ENCODE measurements at regions not wholly inside any gene's neighbourhood (a gene's known extent, or its start where the extent isn't known, plus 50 kb on each side); places are given as distances from the start of the nearest gene placed in this dataset.

- H3K79me2 ChIP-seq (replicated peaks; ENCODE audit: insufficient read depth, low read length), result no peaks in the 10 kb centered on the region
- H3K9me3 ChIP-seq (ENCODE audit: low read length), result no peaks in the 10 kb centered on the region
- no peak overlapping the region for H3K4me3 ChIP-seq (ENCODE audit: low read length)
- TF ChIP-seq REST (IDR thresholded peaks at IDR 0.05; ENCODE audit: borderline replicate concordance) (no peak), EZH2 (IDR thresholded peaks at IDR 0.05; ENCODE audit: borderline replicate concordance, insufficient read depth, low read length, poor library complexity, severe bottlenecking) (no peak), TAF1 (IDR thresholded peaks at IDR 0.05; ENCODE audit: low read depth) (no peak), POLR2AphosphoS5 (IDR thresholded peaks at IDR 0.05) (no peak), RAD21 (conservative IDR thresholded peaks at IDR 0.05) (no peak), SMC3 (conservative IDR thresholded peaks at IDR 0.05; ENCODE audit: poor library complexity) (no peak), CTCF (IDR thresholded peaks at IDR 0.05; ENCODE audit: poor library complexity, severe bottlenecking) (no peak), EP300 (conservative IDR thresholded peaks at IDR 0.05; ENCODE audit: poor library complexity, severe bottlenecking) (no peak), MXI1 (conservative IDR thresholded peaks at IDR 0.05; ENCODE audit: poor library complexity, severe bottlenecking) (no peak)
- H3K27ac ChIP-seq (ENCODE audit: low read length), result no peak overlapping the region
- H4K20me1 ChIP-seq (ENCODE audit: insufficient read depth), result no peaks in the 10 kb centered on the region
- no peaks in the 10 kb centered on the region for H3K9me2 ChIP-seq (ENCODE audit: insufficient read depth, low read length)
- H3K9ac ChIP-seq (ENCODE audit: low read length), result no peak overlapping the region
- H3K27me3 ChIP-seq (ENCODE audit: insufficient read depth, low read depth, low read length), result no peaks in the 10 kb centered on the region
- H3K4me2 ChIP-seq (ENCODE audit: low read length), result no peak overlapping the region
- H3F3A ChIP-seq (ENCODE audit: insufficient read depth, low read length, poor library complexity, severe bottlenecking), result no peaks in the 10 kb centered on the region
- H2AFZ ChIP-seq (ENCODE audit: low read depth, low read length), result no peak overlapping the region
- no peaks in the 10 kb centered on the region for H3K36me3 ChIP-seq (ENCODE audit: insufficient read depth, low read length)
Observed at GRCh38 chr10:110401401-110402076, 96.2 kb upstream of the DUSP5 start.

- Histone ChIP-seq H3K9me2 (ENCODE audit: insufficient read depth, low read length) (no peaks in the 10 kb centered on the region), H3K36me3 (ENCODE audit: insufficient read depth, low read length) (no peaks in the 10 kb centered on the region), H3K27ac (ENCODE audit: low read length) (no peak overlapping the region), H4K20me1 (ENCODE audit: insufficient read depth) (no peaks in the 10 kb centered on the region), H3K27me3 (ENCODE audit: insufficient read depth, low read depth, low read length) (no peaks in the 10 kb centered on the region), H3K4me3 (ENCODE audit: low read length) (no peak overlapping the region), H3K9ac (ENCODE audit: low read length) (no peak overlapping the region), H3F3A (ENCODE audit: insufficient read depth, low read length, poor library complexity, severe bottlenecking) (no peaks in the 10 kb centered on the region), H3K79me2 (replicated peaks; ENCODE audit: insufficient read depth, low read length) (no peaks in the 10 kb centered on the region), H3K4me2 (ENCODE audit: low read length) (no peak overlapping the region), H2AFZ (ENCODE audit: low read depth, low read length) (no peak overlapping the region), H3K9me3 (ENCODE audit: low read length) (no peaks in the 10 kb centered on the region)
- no peak for TF ChIP-seq REST (IDR thresholded peaks at IDR 0.05; ENCODE audit: borderline replicate concordance)
- TF ChIP-seq EZH2 (IDR thresholded peaks at IDR 0.05; ENCODE audit: borderline replicate concordance, insufficient read depth, low read length, poor library complexity, severe bottlenecking), result no peak
- TF ChIP-seq POLR2AphosphoS5 (IDR thresholded peaks at IDR 0.05), result no peak
- TF ChIP-seq RAD21 (conservative IDR thresholded peaks at IDR 0.05), result no peak
- no peak for TF ChIP-seq TAF1 (IDR thresholded peaks at IDR 0.05; ENCODE audit: low read depth)
- no peak for TF ChIP-seq MXI1 (conservative IDR thresholded peaks at IDR 0.05; ENCODE audit: poor library complexity, severe bottlenecking)
- no peak for TF ChIP-seq SMC3 (conservative IDR thresholded peaks at IDR 0.05; ENCODE audit: poor library complexity)
- no peak for TF ChIP-seq EP300 (conservative IDR thresholded peaks at IDR 0.05; ENCODE audit: poor library complexity, severe bottlenecking)
- no peak for TF ChIP-seq CTCF (IDR thresholded peaks at IDR 0.05; ENCODE audit: poor library complexity, severe bottlenecking)
Observed at GRCh38 chr10:110402077-110402416, 95.7 kb upstream of the DUSP5 start.

Data from neural cell (in vitro differentiated cells).